22Rv1 (cell line): ENCODE measurements at regions not wholly inside any gene's neighbourhood (a gene's known extent, or its start where the extent isn't known, plus 50 kb on each side); places are given as distances from the start of the nearest gene placed in this dataset.

ENCODE experiments used
- H3K27ac ChIP-seq: fragments of 450-650 bp; 2 replicates; pipeline ENCODE4 v1.5.1; 2017
- ZFX ChIP-seq: fragments of 450-650 bp; IDR thresholded peaks from 2 replicates; pipeline ENCODE4 v1.6.1; 2017; ENCODE audit warnings: antibody characterized with exemption, borderline replicate concordance
- TF ChIP-seq, protein P1 (sequence below): fragments of 450-650 bp; IDR thresholded peaks from 2 replicates; pipeline ENCODE4 v1.5.1; 2017; ENCODE audit warnings: mild to moderate bottlenecking

DNA sequence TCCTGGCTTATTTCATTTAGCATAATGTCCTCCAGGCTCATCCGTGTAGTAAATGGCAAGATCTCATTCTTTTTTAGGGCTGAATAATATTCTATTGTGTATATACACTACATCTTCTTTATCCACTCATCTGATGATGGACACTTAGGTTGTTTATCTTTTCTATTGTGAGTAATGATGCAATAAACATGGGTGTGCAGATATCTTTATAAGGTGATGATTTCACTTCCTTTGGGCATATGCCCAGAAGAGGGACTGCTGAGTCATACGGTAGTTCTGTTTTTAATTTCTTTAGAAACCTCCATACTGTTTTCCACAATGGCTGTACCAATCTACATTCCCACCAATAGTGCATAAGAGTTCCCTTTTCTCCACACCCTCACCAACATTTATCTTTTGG, 317.6 kb upstream of the CNKSR2 start:
- TF ChIP-seq ZFX, result no peak
- TF ChIP-seq, protein P1, sequence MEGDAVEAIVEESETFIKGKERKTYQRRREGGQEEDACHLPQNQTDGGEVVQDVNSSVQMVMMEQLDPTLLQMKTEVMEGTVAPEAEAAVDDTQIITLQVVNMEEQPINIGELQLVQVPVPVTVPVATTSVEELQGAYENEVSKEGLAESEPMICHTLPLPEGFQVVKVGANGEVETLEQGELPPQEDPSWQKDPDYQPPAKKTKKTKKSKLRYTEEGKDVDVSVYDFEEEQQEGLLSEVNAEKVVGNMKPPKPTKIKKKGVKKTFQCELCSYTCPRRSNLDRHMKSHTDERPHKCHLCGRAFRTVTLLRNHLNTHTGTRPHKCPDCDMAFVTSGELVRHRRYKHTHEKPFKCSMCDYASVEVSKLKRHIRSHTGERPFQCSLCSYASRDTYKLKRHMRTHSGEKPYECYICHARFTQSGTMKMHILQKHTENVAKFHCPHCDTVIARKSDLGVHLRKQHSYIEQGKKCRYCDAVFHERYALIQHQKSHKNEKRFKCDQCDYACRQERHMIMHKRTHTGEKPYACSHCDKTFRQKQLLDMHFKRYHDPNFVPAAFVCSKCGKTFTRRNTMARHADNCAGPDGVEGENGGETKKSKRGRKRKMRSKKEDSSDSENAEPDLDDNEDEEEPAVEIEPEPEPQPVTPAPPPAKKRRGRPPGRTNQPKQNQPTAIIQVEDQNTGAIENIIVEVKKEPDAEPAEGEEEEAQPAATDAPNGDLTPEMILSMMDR, result no peak
- H3K27ac ChIP-seq, result no peak overlapping the region

DNA sequence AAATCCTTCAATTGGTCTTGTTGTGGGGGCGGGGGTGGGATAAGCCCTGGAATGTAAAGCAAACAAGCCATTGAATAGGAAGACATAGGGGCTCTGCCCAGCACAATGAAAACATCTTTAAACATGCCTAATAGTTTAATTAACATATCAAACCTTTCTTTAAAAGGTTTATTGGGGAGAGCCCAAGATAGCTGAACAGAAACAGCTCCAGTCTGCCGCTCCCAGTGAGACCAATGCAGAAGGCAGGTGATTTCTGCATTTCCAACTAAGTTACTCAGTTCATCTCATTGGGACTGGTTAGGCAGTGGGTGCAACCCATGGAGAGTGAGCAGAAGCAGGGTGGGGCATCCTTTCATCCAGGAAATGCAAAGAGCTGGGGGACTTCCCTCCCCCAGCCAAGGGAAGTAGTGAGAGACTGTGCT, 327.2 kb upstream of the CNKSR2 start:
- H3K27ac ChIP-seq, result no peak overlapping the region
- no peak for TF ChIP-seq ZFX
- TF ChIP-seq, protein P1, result no peak

DNA sequence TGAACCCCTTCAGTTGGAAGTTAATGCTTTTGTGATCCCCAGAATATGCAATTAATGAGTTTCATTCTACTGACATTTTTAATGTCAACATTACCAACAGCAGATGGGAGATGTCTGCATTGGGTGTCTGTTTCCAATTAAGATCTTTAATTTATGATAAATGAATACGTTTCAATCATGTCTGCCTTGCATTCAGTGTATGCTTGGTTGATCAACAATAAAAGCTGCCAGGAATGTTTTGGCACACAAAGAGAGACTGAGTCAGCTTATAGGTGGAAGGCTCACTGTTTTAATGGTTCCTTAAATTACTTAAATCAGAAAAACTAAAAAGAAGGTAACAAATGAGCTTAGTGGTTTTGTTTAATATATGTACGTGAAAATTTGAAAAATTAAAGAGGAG, 359.9 kb upstream of the CNKSR2 start:
- TF ChIP-seq ZFX, result no peak
- TF ChIP-seq, protein P1, result no peak
- no peak overlapping the region for H3K27ac ChIP-seq

DNA sequence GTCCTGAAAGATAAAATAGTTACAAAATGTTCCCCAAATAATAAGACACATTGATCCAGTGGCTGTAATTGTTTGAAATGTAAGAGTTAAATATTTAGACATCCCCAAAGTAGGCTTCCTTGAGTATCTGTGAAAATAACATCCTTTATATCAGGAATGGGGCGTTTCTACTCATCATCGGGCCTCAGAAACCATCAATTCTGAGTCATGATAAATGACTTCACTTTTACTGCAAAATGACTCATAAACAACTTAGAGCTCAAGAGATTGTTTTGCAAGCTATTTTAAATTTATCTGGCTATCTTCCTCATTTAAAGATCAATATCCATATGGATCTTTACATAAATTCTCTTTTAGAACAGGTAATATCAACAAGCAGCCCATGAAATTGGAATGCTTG, 369.4 kb upstream of the CNKSR2 start:
- TF ChIP-seq, protein P1, result no peak
- H3K27ac ChIP-seq, result no peak overlapping the region

DNA sequence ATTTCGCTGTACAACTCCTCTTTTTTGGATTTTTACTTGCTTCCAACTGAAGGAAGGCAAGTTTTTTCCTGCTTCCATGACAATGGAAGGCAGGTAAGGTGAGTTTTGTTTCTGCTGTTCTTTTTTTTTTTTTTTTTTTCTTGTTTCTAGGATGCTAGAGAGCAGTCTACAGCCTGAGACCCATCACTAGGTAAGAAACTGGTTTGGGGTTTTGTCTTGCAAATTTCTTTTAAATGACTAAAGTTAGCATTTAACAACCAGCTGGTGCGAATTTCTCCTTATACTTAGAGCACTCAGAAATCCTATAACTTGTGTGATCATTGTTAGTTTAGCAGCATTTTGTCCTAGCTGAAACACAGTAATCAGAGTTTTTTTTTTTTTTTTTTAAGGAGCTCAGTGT, 378.4 kb upstream of the CNKSR2 start:
- no peak overlapping the region for H3K27ac ChIP-seq
- no peak for TF ChIP-seq ZFX
- TF ChIP-seq, protein P1, result no peak

DNA sequence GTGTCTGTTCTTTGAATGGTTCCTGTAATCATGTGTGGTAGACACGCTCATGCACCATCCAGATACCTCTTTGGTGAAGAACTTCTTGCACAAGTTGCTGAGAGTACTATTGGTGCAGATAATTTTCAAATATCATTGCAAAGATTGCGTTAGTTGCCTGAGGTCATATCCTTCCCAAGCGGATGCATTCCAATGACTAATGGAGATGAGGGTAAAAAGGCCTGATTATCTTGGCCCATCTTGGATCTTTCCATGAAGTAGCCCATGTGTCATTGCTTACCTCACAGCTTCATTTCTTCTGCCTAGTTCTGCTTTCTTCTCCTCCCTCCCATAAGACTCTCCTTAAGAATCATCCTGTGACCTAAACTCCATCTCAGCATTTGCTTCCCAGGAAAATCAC, 384.9 kb upstream of the CNKSR2 start:
- no peak overlapping the region for H3K27ac ChIP-seq
- TF ChIP-seq, protein P1, result no peak
- TF ChIP-seq ZFX, result no peak

DNA sequence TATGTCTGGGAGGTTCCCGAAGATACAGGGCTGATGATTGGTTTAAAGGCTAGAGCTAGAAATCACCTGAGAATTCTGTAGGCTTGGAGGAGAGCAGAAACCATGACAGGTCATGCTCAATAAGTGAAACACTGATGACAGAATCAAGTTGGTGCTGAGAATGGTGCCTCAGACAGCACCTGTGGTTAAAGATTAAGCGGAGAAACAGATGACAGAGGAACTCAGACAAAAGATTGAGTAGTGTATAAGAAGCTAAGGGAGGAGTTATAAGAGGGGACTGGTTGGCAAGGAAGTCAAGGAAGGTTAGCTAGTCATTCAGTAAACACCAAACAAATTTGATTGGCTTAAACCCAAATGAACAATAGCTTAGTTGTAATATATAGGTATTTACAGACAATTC, 385.4 kb upstream of the CNKSR2 start:
- H3K27ac ChIP-seq, result no peak overlapping the region
- no peak for TF ChIP-seq ZFX
- TF ChIP-seq, protein P1, result no peak
